ENCODE measurements at regions not wholly inside any gene's neighbourhood (a gene's known extent, or its start where the extent isn't known, plus 50 kb on each side); places are given as distances from the start of the nearest gene placed in this dataset.

GRCh38 chr15:38154837-38155236 is 97.8 kb upstream of the SPRED1 start:
- no peaks in the 10 kb centered on the region for H3K27me3 ChIP-seq (ENCODE audit: insufficient read depth, low read length, poor library complexity)
- no peaks in the 10 kb centered on the region for H3K79me2 ChIP-seq (ENCODE audit: control insufficient read depth, insufficient read depth, low read length)
- H3K4me2 ChIP-seq (ENCODE audit: low read length), result no peak overlapping the region
- H2BK120ac ChIP-seq (ENCODE audit: low read depth, low read length), result no peak overlapping the region
- no peak overlapping the region for H2BK15ac ChIP-seq (replicated peaks; ENCODE audit: low read depth)
- no peak overlapping the region for H3K23ac ChIP-seq (ENCODE audit: low read length)
- no peak overlapping the region for H4K8ac ChIP-seq (ENCODE audit: low read depth, low read length)
- no peaks in the 10 kb centered on the region for H3K36me3 ChIP-seq (ENCODE audit: control insufficient read depth, insufficient read depth, low read length)
- no peak overlapping the region for H3K18ac ChIP-seq (ENCODE audit: low read length)
- no peak overlapping the region for H3K56ac ChIP-seq (ENCODE audit: low read length)
- no peak for DNase-seq
- no peak overlapping the region for H3K27ac ChIP-seq (ENCODE audit: low read depth, low read length)
- H3K9ac ChIP-seq (ENCODE audit: low read length), result no peak overlapping the region
- H2BK5ac ChIP-seq (ENCODE audit: low read length), result no peak overlapping the region
- no peak overlapping the region for H3K4me3 ChIP-seq (ENCODE audit: low read length)
- no peaks in the 10 kb centered on the region for H3K4me1 ChIP-seq (ENCODE audit: control insufficient read depth, low read depth, low read length)
- WGBS (ENCODE audit: extremely low coverage, insufficient coverage, low lambda C conversion rate), result no CpG with 5 or more reads among the region's 3 CpGs
- no peak overlapping the region for H4K5ac ChIP-seq (ENCODE audit: low read length)
- no peaks in the 10 kb centered on the region for H3K79me1 ChIP-seq (ENCODE audit: low read length)
- H2AK5ac ChIP-seq (ENCODE audit: low read length), result no peak overlapping the region
- no peak overlapping the region for H3K4ac ChIP-seq (ENCODE audit: low read depth, low read length)

GRCh38 chr15:38163658-38164057 is 89.0 kb upstream of the SPRED1 start:
- Histone ChIP-seq H3K18ac (ENCODE audit: low read length) (no peak overlapping the region), H3K4me1 (ENCODE audit: control insufficient read depth, low read depth, low read length) (peaks cover 5% of the 10 kb centered on the region), H2BK15ac (replicated peaks; ENCODE audit: low read depth) (no peak overlapping the region), H2BK5ac (ENCODE audit: low read length) (no peak overlapping the region), H3K23ac (ENCODE audit: low read length) (no peak overlapping the region), H3K27ac (ENCODE audit: low read depth, low read length) (no peak overlapping the region), H2AK5ac (ENCODE audit: low read length) (no peak overlapping the region), H2BK120ac (ENCODE audit: low read depth, low read length) (no peak overlapping the region), H4K5ac (ENCODE audit: low read length) (no peak overlapping the region), H3K56ac (ENCODE audit: low read length) (no peak overlapping the region), H3K27me3 (ENCODE audit: insufficient read depth, low read length, poor library complexity) (no peaks in the 10 kb centered on the region), H3K4ac (ENCODE audit: low read depth, low read length) (no peak overlapping the region), H3K79me1 (ENCODE audit: low read length) (no peaks in the 10 kb centered on the region), H3K4me2 (ENCODE audit: low read length) (no peak overlapping the region), H4K8ac (ENCODE audit: low read depth, low read length) (no peak overlapping the region), H3K79me2 (ENCODE audit: control insufficient read depth, insufficient read depth, low read length) (no peaks in the 10 kb centered on the region), H3K9ac (ENCODE audit: low read length) (no peak overlapping the region), H3K4me3 (ENCODE audit: low read length) (no peak overlapping the region), H3K36me3 (ENCODE audit: control insufficient read depth, insufficient read depth, low read length) (no peaks in the 10 kb centered on the region)
- no peak for DNase-seq

- no peak for DNase-seq
- H2AK5ac ChIP-seq (ENCODE audit: low read length), result no peak overlapping the region
- H3K9ac ChIP-seq (ENCODE audit: low read length), result no peak overlapping the region
- H3K23ac ChIP-seq (ENCODE audit: low read length), result no peak overlapping the region
- H2BK120ac ChIP-seq (ENCODE audit: low read depth, low read length), result no peak overlapping the region
- no peak overlapping the region for H3K4me3 ChIP-seq (ENCODE audit: low read length)
- H3K56ac ChIP-seq (ENCODE audit: low read length), result peak overlapping the region; percentile 26
- H3K4ac ChIP-seq (ENCODE audit: low read depth, low read length), result no peak overlapping the region
- H3K4me1 ChIP-seq (ENCODE audit: control insufficient read depth, low read depth, low read length), result peaks cover 5% of the 10 kb centered on the region
- no peak overlapping the region for H3K27ac ChIP-seq (ENCODE audit: low read depth, low read length)
- no peak overlapping the region for H2BK15ac ChIP-seq (replicated peaks; ENCODE audit: low read depth)
- H4K8ac ChIP-seq (ENCODE audit: low read depth, low read length), result no peak overlapping the region
- H3K36me3 ChIP-seq (ENCODE audit: control insufficient read depth, insufficient read depth, low read length), result no peaks in the 10 kb centered on the region
- H3K18ac ChIP-seq (ENCODE audit: low read length), result no peak overlapping the region
- no peak overlapping the region for H3K4me2 ChIP-seq (ENCODE audit: low read length)
- no peak overlapping the region for H4K5ac ChIP-seq (ENCODE audit: low read length)
- H3K79me1 ChIP-seq (ENCODE audit: low read length), result no peaks in the 10 kb centered on the region
- H3K79me2 ChIP-seq (ENCODE audit: control insufficient read depth, insufficient read depth, low read length), result no peaks in the 10 kb centered on the region
- H3K27me3 ChIP-seq (ENCODE audit: insufficient read depth, low read length, poor library complexity), result no peaks in the 10 kb centered on the region
- no CpG with 5 or more reads among the region's 2 CpGs for WGBS (ENCODE audit: extremely low coverage, insufficient coverage, low lambda C conversion rate)
- H2BK5ac ChIP-seq (ENCODE audit: low read length), result no peak overlapping the region
Observed at GRCh38 chr15:38164061-38164460, 88.6 kb upstream of the SPRED1 start.

- H3K23ac ChIP-seq (ENCODE audit: low read length), result no peak overlapping the region
- WGBS (ENCODE audit: extremely low coverage, insufficient coverage, low lambda C conversion rate), result no CpG with 5 or more reads among the region's 4 CpGs
- H3K4me1 ChIP-seq (ENCODE audit: control insufficient read depth, low read depth, low read length), result peaks cover 5% of the 10 kb centered on the region
- no peak overlapping the region for H2BK120ac ChIP-seq (ENCODE audit: low read depth, low read length)
- H3K79me2 ChIP-seq (ENCODE audit: control insufficient read depth, insufficient read depth, low read length), result no peaks in the 10 kb centered on the region
- H3K4ac ChIP-seq (ENCODE audit: low read depth, low read length), result no peak overlapping the region
- peak; percentile 28 for DNase-seq
- no peak overlapping the region for H3K9ac ChIP-seq (ENCODE audit: low read length)
- H3K4me2 ChIP-seq (ENCODE audit: low read length), result no peak overlapping the region
- H2AK5ac ChIP-seq (ENCODE audit: low read length), result no peak overlapping the region
- H3K27me3 ChIP-seq (ENCODE audit: insufficient read depth, low read length, poor library complexity), result no peaks in the 10 kb centered on the region
- no peaks in the 10 kb centered on the region for H3K79me1 ChIP-seq (ENCODE audit: low read length)
- H4K8ac ChIP-seq (ENCODE audit: low read depth, low read length), result no peak overlapping the region
- no peaks in the 10 kb centered on the region for H3K36me3 ChIP-seq (ENCODE audit: control insufficient read depth, insufficient read depth, low read length)
- H4K5ac ChIP-seq (ENCODE audit: low read length), result no peak overlapping the region
- peak overlapping the region; percentile 26 for H3K56ac ChIP-seq (ENCODE audit: low read length)
- no peak overlapping the region for H3K4me3 ChIP-seq (ENCODE audit: low read length)
- H2BK15ac ChIP-seq (replicated peaks; ENCODE audit: low read depth), result no peak overlapping the region
- no peak overlapping the region for H3K18ac ChIP-seq (ENCODE audit: low read length)
- no peak overlapping the region for H3K27ac ChIP-seq (ENCODE audit: low read depth, low read length)
- H2BK5ac ChIP-seq (ENCODE audit: low read length), result no peak overlapping the region
Observed at GRCh38 chr15:38164507-38164906, 88.1 kb upstream of the SPRED1 start.

GRCh38 chr15:38168467-38169070 is 84.1 kb upstream of the SPRED1 start:
- no peaks in the 10 kb centered on the region for H3K36me3 ChIP-seq (ENCODE audit: control insufficient read depth, insufficient read depth, low read length)
- no peak overlapping the region for H3K9ac ChIP-seq (ENCODE audit: low read length)
- no peaks in the 10 kb centered on the region for H3K79me1 ChIP-seq (ENCODE audit: low read length)
- H3K4me3 ChIP-seq (ENCODE audit: low read length), result no peak overlapping the region
- H2BK15ac ChIP-seq (replicated peaks; ENCODE audit: low read depth), result no peak overlapping the region
- H3K23ac ChIP-seq (ENCODE audit: low read length), result no peak overlapping the region
- no peak overlapping the region for H3K27ac ChIP-seq (ENCODE audit: low read depth, low read length)
- H3K4me2 ChIP-seq (ENCODE audit: low read length), result no peak overlapping the region
- no peak overlapping the region for H3K18ac ChIP-seq (ENCODE audit: low read length)
- no peak for DNase-seq
- no CpG with 5 or more reads among the region's 2 CpGs for WGBS (ENCODE audit: extremely low coverage, insufficient coverage, low lambda C conversion rate)
- H4K5ac ChIP-seq (ENCODE audit: low read length), result no peak overlapping the region
- H2AK5ac ChIP-seq (ENCODE audit: low read length), result no peak overlapping the region
- no peak overlapping the region for H2BK5ac ChIP-seq (ENCODE audit: low read length)
- no peak overlapping the region for H2BK120ac ChIP-seq (ENCODE audit: low read depth, low read length)
- H4K8ac ChIP-seq (ENCODE audit: low read depth, low read length), result no peak overlapping the region
- H3K27me3 ChIP-seq (ENCODE audit: insufficient read depth, low read length, poor library complexity), result no peaks in the 10 kb centered on the region
- no peaks in the 10 kb centered on the region for H3K79me2 ChIP-seq (ENCODE audit: control insufficient read depth, insufficient read depth, low read length)
- peaks cover 5% of the 10 kb centered on the region for H3K4me1 ChIP-seq (ENCODE audit: control insufficient read depth, low read depth, low read length)
- no peak overlapping the region for H3K4ac ChIP-seq (ENCODE audit: low read depth, low read length)
- H3K56ac ChIP-seq (ENCODE audit: low read length), result no peak overlapping the region

- Histone ChIP-seq H3K79me1 (ENCODE audit: low read length) (no peaks in the 10 kb centered on the region), H3K56ac (ENCODE audit: low read length) (no peak overlapping the region), H3K27me3 (ENCODE audit: insufficient read depth, low read length, poor library complexity) (no peaks in the 10 kb centered on the region), H3K23ac (ENCODE audit: low read length) (no peak overlapping the region), H3K36me3 (ENCODE audit: control insufficient read depth, insufficient read depth, low read length) (no peaks in the 10 kb centered on the region), H2BK5ac (ENCODE audit: low read length) (no peak overlapping the region), H2BK120ac (ENCODE audit: low read depth, low read length) (no peak overlapping the region), H2BK15ac (replicated peaks; ENCODE audit: low read depth) (no peak overlapping the region), H3K9ac (ENCODE audit: low read length) (no peak overlapping the region), H4K8ac (ENCODE audit: low read depth, low read length) (no peak overlapping the region), H3K4ac (ENCODE audit: low read depth, low read length) (no peak overlapping the region), H2AK5ac (ENCODE audit: low read length) (no peak overlapping the region), H3K79me2 (ENCODE audit: control insufficient read depth, insufficient read depth, low read length) (no peaks in the 10 kb centered on the region), H4K5ac (ENCODE audit: low read length) (no peak overlapping the region), H3K18ac (ENCODE audit: low read length) (no peak overlapping the region), H3K4me3 (ENCODE audit: low read length) (no peak overlapping the region), H3K4me2 (ENCODE audit: low read length) (no peak overlapping the region), H3K4me1 (ENCODE audit: control insufficient read depth, low read depth, low read length) (no peaks in the 10 kb centered on the region), H3K27ac (ENCODE audit: low read depth, low read length) (no peak overlapping the region)
- DNase-seq, result no peak
- no CpG with 5 or more reads among the region's 1 CpG for WGBS (ENCODE audit: extremely low coverage, insufficient coverage, low lambda C conversion rate)
Observed at GRCh38 chr15:38171973-38172372, 80.7 kb upstream of the SPRED1 start.

Data from mesendoderm (in vitro differentiated cells).